SU-DHL-6 (cell line): ENCODE measurements at regions not wholly inside any gene's neighbourhood (a gene's known extent, or its start where the extent isn't known, plus 50 kb on each side); places are given as distances from the start of the nearest gene placed in this dataset.

Experiments used
- EZH2phosphoT487 ChIP-seq: fragments of 200-600 bp; sonication (generic), shearing (Covaris generic); conservative IDR thresholded peaks from 2 replicates; pipeline ENCODE4 v1.6.1; 2018; ENCODE audit warnings: mild to moderate bottlenecking, antibody characterized with exemption, low read length, moderate library complexity, mixed read lengths
- TF ChIP-seq, protein P1 (sequence below): fragments of 200-600 bp; sonication (generic); IDR thresholded peaks from one replicate; pipeline ENCODE4 v1.5.1; 2017; ENCODE audit warnings: antibody characterized with exemption, mild to moderate bottlenecking, low read length, moderate library complexity; ENCODE audit not compliant: insufficient read depth, poor library complexity, severe bottlenecking

- TF ChIP-seq, protein P1, sequence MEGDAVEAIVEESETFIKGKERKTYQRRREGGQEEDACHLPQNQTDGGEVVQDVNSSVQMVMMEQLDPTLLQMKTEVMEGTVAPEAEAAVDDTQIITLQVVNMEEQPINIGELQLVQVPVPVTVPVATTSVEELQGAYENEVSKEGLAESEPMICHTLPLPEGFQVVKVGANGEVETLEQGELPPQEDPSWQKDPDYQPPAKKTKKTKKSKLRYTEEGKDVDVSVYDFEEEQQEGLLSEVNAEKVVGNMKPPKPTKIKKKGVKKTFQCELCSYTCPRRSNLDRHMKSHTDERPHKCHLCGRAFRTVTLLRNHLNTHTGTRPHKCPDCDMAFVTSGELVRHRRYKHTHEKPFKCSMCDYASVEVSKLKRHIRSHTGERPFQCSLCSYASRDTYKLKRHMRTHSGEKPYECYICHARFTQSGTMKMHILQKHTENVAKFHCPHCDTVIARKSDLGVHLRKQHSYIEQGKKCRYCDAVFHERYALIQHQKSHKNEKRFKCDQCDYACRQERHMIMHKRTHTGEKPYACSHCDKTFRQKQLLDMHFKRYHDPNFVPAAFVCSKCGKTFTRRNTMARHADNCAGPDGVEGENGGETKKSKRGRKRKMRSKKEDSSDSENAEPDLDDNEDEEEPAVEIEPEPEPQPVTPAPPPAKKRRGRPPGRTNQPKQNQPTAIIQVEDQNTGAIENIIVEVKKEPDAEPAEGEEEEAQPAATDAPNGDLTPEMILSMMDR, result no peak
- TF ChIP-seq EZH2phosphoT487, result no peak
These were observed 53.4 kb upstream of the GPR12 start for GRCh38 chr13:26813980-26814348.
